ENCODE measurements at regions not wholly inside any gene's neighbourhood (a gene's known extent, or its start where the extent isn't known, plus 50 kb on each side); places are given as distances from the start of the nearest gene placed in this dataset.
"Not testable (repeated sequence)": the region's sequence is repeated elsewhere in the genome, so short reads cannot be mapped to it uniquely, and the experiment has no call there.

- DNase-seq = no peak
Observed at GRCh38 chr1:234897754-234898454, 230.7 kb downstream of the TOMM20 start.

- DNase-seq = no peak
Observed at GRCh38 chr1:234897390-234897749, 231.3 kb downstream of the TOMM20 start.

DNA sequence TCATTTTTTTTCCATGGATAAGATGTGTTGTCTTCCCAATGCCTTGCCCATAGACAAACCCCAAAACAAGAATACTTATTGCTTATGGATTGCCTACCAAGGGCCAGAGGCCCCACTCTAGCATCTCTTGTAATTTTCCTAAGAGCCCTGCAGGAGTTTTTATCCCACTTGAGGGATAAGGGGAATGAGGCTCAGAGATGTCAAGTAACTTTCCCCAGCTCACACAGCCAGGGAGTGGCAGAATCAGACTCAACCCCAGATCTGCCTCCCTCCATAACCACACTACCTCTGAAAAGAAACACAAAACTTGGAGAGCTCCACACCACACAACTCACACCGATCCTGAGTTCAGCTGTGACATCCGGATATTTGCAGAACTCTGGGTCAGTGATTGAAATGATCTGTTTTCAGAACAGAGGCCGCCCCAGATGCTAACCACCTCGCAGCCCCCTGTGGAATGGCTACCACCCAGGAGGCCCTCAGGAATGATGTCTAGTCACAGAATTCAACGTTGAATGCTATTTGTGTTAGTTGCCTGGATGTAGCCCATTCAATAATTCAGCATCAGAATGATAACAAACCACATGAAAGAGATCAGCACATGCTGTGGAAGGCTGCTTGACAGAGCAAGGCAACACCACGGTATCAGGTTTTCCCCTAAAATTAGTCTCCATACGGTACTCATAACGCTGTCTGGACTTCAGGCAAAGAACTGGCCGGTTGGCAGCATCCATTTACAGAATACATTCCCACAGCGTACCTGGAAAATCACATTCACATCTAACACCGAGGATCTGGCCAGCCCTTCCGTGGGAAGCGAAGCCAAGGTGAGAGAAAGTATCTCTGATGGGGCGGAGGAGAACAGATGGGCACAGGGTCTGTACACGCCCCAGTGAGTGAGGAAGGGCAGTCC lies 231.9 kb downstream of the TOMM20 start:
- peak; percentile 26 for DNase-seq

GRCh38 chr1:234893725-234894630 lies 234.7 kb downstream of the TOMM20 start:
- peak; percentile 83 for DNase-seq

DNA sequence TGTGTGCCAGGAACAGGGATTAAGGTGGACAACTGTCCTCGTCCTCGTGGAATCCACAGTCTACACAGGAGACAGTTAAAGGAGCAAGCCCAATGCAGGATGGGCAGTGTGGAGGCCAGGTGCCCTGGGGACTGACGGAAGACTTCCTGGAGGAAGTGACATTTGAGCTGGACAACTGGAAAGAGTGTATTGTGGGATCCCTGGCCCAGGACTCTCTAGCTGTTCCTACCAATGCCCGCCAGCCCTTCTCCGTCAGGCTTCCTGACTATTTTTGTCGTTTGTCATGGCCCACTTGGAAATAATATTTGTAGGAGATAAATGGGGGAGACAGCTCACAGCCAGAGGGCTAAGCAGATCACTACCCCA lies 235.3 kb downstream of the TOMM20 start:
- DNase-seq = no peak

DNA sequence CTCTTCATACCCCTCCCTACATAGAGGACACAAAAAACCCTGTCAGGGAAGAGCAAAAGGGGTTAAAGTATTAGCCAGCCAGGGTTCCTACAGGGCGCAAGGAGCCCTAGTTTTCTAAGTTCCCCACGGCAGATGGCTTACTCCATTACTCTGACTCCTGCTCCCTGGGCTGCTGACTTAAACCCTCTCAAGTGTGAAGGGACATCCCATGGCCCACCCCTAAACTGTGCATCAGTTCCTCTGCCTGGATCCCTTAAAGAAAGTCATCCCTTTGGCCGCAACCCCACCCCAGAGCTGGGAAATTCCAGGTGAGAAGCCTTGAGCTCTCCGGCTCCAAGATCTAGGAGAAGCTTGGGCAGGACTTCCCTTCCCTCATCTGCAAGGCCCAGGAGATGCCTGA lies 236.0 kb downstream of the TOMM20 start:
- no peak for DNase-seq

- no peak for DNase-seq
Observed at GRCh38 chr1:234891427-234891826, 237.2 kb downstream of the TOMM20 start.

DNA sequence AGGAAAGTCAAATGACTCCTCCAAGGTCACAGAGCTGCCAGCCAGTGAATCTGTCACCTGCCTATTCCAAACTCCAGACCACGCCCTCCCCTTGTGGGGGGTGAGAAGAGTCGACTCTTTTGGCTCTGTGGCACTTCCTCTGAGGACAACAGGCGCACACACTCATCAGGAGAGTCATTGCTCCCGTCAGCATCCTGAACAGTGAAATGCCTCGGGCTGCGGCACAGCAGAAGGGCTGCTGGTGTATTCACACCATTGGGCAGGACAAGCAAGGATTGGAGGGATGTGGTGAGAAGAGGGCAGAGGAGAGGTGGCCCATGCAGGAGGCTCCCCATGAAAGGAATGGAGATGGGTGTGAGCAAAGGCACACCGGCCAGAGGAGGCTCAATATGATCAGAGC lies 239.0 kb downstream of the TOMM20 start:
- DNase-seq = no peak

- DNase-seq = not testable (repeated sequence)
Observed at GRCh38 chr1:234888247-234888646, 240.4 kb downstream of the TOMM20 start.

GRCh38 chr1:234887016-234887900 lies 241.4 kb downstream of the TOMM20 start:
- DNase-seq = peak; percentile 73

DNA sequence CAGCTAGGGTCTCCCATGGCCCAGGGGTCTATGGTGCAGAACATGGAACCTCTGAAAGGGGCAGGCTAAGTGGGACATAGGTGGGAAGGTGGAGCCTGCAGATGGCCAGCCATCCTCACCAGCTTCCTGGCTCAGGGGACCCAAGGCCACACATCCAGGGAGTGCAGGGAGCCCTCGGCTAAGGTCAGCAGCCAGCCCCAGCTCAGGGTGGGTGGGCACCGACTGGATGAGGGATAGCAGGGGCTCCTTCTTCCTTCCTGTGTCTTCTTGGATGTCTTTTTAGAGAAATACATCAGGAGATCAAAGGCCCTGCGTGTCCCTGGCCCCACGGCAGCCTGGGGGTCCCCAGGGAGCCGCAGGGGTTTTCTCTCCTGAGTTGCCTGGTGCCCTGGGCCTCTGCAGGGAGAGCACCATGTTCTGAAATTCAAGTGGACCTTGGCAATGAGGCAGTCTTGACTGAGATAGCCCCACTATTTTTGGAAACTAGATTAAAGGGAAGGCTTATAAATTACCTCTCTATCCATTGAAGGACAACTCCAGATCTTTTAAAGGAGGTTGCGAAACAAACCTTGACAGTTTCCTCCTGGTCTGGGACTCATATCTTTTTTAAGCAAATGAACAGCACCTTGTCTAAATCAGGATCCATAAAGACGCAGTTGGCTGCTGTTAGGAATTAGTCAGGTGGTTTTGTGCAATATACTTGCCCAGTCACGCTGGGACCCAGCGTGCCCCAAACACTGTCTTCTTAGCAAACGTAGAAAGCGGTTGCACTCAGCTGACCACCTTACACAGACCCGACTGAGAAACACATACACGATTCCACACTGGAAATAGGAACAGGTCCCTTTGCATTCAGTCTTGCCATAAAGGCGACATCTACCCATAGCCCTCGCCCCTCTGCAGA lies 242.3 kb downstream of the TOMM20 start:
- DNase-seq = no peak

GRCh38 chr1:234885601-234886000 lies 243.0 kb downstream of the TOMM20 start:
- no peak for DNase-seq

DNA sequence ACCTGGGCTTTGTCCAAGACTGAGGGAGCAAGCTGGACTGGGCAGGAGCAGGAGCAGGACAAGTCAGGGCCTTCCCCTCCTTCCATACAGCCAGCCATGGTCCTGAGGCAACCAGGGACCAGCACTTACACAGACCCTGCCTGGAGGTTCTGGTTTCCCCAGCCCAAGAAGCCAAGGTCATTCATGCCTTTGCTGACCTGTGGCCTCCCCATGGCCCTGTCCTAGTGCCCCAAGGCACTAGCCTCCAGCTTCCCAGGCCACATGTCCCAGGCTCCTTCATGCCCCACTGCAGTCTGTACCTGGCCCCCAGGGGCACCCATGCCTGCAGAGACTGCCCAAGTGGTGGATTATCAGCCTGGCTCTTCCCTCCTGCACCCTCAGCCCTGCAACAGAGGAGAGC lies 243.9 kb downstream of the TOMM20 start:
- DNase-seq = no peak

GRCh38 chr1:234884006-234884405 lies 244.6 kb downstream of the TOMM20 start:
- no peak for DNase-seq

GRCh38 chr1:234882898-234883297 lies 245.7 kb downstream of the TOMM20 start:
- DNase-seq = no peak

GRCh38 chr1:234881893-234882771 lies 246.5 kb downstream of the TOMM20 start:
- no peak for DNase-seq

DNA sequence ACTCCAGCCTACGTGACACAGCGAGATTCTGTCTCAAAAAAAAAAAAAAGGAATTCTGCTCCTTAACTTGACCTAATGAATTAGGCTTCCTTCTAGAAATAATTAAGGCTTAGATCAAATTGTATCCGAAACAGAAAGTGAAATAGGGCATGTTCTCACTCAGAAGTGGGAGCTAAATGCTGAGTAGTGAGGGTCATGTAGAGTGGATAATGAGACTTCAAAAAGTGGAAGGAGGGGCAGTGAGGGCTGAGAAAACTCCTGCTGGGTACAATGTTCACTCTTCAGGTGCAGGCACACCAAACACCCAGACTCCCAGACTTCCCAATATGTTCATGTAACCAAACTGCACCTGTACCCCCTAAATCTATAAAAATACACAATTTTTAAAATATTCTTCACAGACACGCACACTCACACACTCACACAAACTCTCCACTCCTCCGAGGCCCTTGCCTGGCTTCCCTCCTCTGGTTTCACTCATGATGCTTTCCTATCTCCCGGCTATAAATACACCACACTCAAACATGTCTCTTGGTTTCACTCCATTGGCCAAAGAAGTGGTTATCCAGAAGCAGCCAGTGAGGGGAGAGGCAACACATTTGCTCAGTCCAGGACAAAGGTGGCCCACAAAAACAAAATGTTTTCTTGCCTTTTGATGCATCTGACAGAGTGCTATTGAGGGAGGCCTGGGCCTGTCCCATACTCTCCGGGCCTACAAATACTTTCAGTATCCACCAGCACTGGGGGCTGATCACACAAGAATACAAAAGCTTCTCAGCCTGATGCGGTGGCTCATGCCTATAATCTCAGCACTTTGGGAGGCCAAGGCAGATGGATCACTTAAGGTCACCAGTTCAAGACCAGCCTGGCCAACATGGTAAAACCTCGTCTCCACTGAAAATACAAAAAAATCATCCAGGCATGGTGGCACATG lies 249.2 kb downstream of the TOMM20 start:
- no peak for DNase-seq

GRCh38 chr1:234878288-234878687 lies 250.3 kb downstream of the TOMM20 start:
- DNase-seq = no peak

DNA sequence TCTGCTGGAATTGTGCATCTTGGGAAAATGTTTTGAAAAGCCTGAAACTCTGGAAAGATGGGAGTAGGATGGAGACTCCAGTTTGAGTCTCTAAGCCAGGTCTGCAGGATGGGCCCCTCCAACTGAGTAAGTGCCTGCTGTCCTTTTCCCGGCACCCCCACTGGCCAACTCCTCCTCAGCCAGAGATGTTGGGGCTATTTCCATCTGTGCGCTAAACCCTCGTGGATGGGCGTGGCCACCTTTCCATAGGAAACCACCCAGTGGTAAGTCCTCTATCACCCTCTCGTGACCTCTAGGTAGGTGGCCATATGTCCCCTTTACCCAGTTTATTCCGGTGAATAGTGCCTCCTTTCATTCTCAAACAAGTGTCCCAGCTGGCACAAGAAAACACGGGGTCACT lies 250.9 kb downstream of the TOMM20 start:
- DNase-seq = no peak
